Hepatocyte (in vitro differentiated cells): ENCODE measurements at regions not wholly inside any gene's neighbourhood (a gene's known extent, or its start where the extent isn't known, plus 50 kb on each side); places are given as distances from the start of the nearest gene placed in this dataset.

ENCODE experiments used
- DNase-seq: peaks from one replicate; pipeline ENCODE4 v3.0.0-alpha.2; 2016; ENCODE audit warnings: low spot score
- H2AFZ ChIP-seq: fragments of 200-600 bp; sonication (generic); 2 replicates; pipeline ENCODE4 v1.6.0; 2016; ENCODE audit warnings: antibody characterized with exemption, mild to moderate bottlenecking
- H3K27ac ChIP-seq: fragments of 200-600 bp; sonication (generic); 2 replicates; pipeline ENCODE4 v1.5.1; 2016; ENCODE audit warnings: mild to moderate bottlenecking
- H3K27me3 ChIP-seq: fragments of 200-600 bp; sonication (generic); 2 replicates; pipeline ENCODE4 v1.6.1; 2016
- H3K36me3 ChIP-seq: fragments of 200-600 bp; sonication (generic); replicated peaks from 2 replicates; pipeline ENCODE4 v1.5.1; 2016; ENCODE audit warnings: low read depth; ENCODE audit not compliant: insufficient read depth
- H3K4me1 ChIP-seq: fragments of 200-600 bp; sonication (generic); 2 replicates; pipeline ENCODE4 v1.5.1; 2016; ENCODE audit warnings: mild to moderate bottlenecking, moderate library complexity; ENCODE audit not compliant: insufficient read depth
- H3K4me2 ChIP-seq: fragments of 200-600 bp; sonication (generic); 2 replicates; pipeline ENCODE4 v1.6.0; 2016
- H3K4me3 ChIP-seq: fragments of 200-600 bp; sonication (generic); 2 replicates; pipeline ENCODE4 v1.5.1; 2016; ENCODE audit warnings: mild to moderate bottlenecking
- H3K79me2 ChIP-seq: fragments of 200-600 bp; sonication (generic); 2 replicates; pipeline ENCODE4 v1.6.0; 2017; ENCODE audit warnings: mild to moderate bottlenecking
- H3K9me2 ChIP-seq: fragments of 200-600 bp; sonication (generic); replicated peaks from 2 replicates; pipeline ENCODE4 v1.6.0; 2017; ENCODE audit warnings: mild to moderate bottlenecking; ENCODE audit not compliant: insufficient read depth
- H3K9me3 ChIP-seq: fragments of 200-600 bp; sonication (generic); 2 replicates; pipeline ENCODE4 v1.5.1; 2016; ENCODE audit warnings: low read depth, mild to moderate bottlenecking
- H4K20me1 ChIP-seq: fragments of 200-600 bp; sonication (generic); 2 replicates; pipeline ENCODE4 v1.6.0; 2016; ENCODE audit warnings: mild to moderate bottlenecking; ENCODE audit not compliant: insufficient read depth, poor library complexity, severe bottlenecking
- CTCF ChIP-seq: fragments of 200-600 bp; sonication (generic); IDR thresholded peaks from 2 replicates; pipeline ENCODE4 v1.5.1; 2016; ENCODE audit warnings: antibody characterized with exemption, mild to moderate bottlenecking; ENCODE audit not compliant: poor library complexity
- EZH2 ChIP-seq: fragments of 200-600 bp; sonication (generic); IDR thresholded peaks from 2 replicates; pipeline ENCODE4 v1.6.1; 2016; ENCODE audit warnings: antibody characterized with exemption, mild to moderate bottlenecking, borderline replicate concordance
- EZH2phosphoT487 ChIP-seq: fragments of 200-600 bp; sonication (generic); IDR thresholded peaks from one replicate; pipeline ENCODE4 v1.6.1; 2018; ENCODE audit warnings: antibody characterized with exemption, mild to moderate bottlenecking, low read depth, moderate library complexity; ENCODE audit not compliant: unreplicated experiment, severe bottlenecking
- WGBS: methylation state at CpG from one replicate; pipeline ENCODE4 v1.1.6; 2016; ENCODE audit warnings: low lambda C conversion rate; ENCODE audit errors: missing lambda C conversion rate; 5-methylcytosine and 5-hydroxymethylcytosine counted together

GRCh38 chr4:157999723-158000122 is 173.1 kb downstream of the GASK1B start:
- Histone ChIP-seq H3K27me3 (no peaks in the 10 kb centered on the region), H2AFZ (no peak overlapping the region), H3K79me2 (no peaks in the 10 kb centered on the region), H3K27ac (no peak overlapping the region), H3K9me2 (no peaks in the 10 kb centered on the region), H3K9me3 (no peaks in the 10 kb centered on the region), H3K36me3 (no peaks in the 10 kb centered on the region), H4K20me1 (no peaks in the 10 kb centered on the region), H3K4me3 (no peak overlapping the region), H3K4me1 (peaks cover 41% of the 10 kb centered on the region), H3K4me2 (peak overlapping the region; percentile 21)
- TF ChIP-seq EZH2phosphoT487 (no peak), EZH2 (no peak), CTCF (no peak)
- DNase-seq, result no peak
- 41% methylated on average over 1 of the region's 1 CpG for WGBS

DNA sequence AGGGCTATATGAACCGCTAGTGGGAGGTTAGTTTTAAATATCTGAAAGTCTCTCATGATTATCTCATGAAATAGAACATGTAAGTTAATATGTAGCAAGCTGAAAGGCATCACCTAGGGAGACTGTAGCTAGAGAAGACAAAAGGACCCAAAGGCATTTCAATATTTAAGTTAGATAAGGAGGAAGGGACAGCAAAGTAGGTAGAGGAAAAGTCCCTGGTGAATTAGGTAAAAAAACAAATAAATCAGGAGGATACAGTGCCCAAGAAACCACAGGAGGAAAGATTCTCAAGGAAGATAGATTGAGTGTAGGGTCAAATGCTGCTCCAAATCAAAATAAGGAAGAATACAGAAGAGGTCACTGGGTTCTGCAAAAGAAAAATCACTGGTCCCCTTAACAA is 175.5 kb downstream of the GASK1B start:
- Histone ChIP-seq H3K4me2 (peak overlapping the region; percentile 6), H3K27ac (peak overlapping the region; percentile 25), H3K9me2 (no peaks in the 10 kb centered on the region), H3K36me3 (no peaks in the 10 kb centered on the region), H3K27me3 (no peaks in the 10 kb centered on the region), H3K4me1 (peaks cover 46% of the 10 kb centered on the region), H3K9me3 (no peaks in the 10 kb centered on the region), H2AFZ (no peak overlapping the region), H3K79me2 (no peaks in the 10 kb centered on the region), H4K20me1 (no peaks in the 10 kb centered on the region), H3K4me3 (no peak overlapping the region)
- TF ChIP-seq CTCF (no peak), EZH2phosphoT487 (no peak), EZH2 (no peak)
- no peak for DNase-seq
- WGBS, result 63% methylated on average over 1 of the region's 1 CpG

- WGBS, result 46% methylated on average over 6 of the region's 6 CpGs
- H3K27ac ChIP-seq, result peak overlapping the region; percentile 57
Observed at GRCh38 chr4:157996061-157997028, 176.5 kb downstream of the GASK1B start.

More at GRCh38 chr4:157996061-157997028, 176.5 kb downstream of the GASK1B start:
- Histone ChIP-seq H3K27me3 (no peaks in the 10 kb centered on the region), H3K4me3 (no peak overlapping the region), H3K4me1 (peaks cover 39% of the 10 kb centered on the region), H3K9me3 (no peaks in the 10 kb centered on the region), H3K4me2 (no peak overlapping the region), H4K20me1 (no peaks in the 10 kb centered on the region), H3K36me3 (no peaks in the 10 kb centered on the region), H3K79me2 (no peaks in the 10 kb centered on the region), H3K9me2 (no peaks in the 10 kb centered on the region), H2AFZ (peak overlapping the region; percentile 27)
- TF ChIP-seq CTCF, result no peak
- TF ChIP-seq EZH2, result no peak
- no peak for TF ChIP-seq EZH2phosphoT487
- no peak for DNase-seq
